GM19438 (cell line): ENCODE measurements at regions not wholly inside any gene's neighbourhood (a gene's known extent, or its start where the extent isn't known, plus 50 kb on each side); places are given as distances from the start of the nearest gene placed in this dataset.

Experiments
- ATAC-seq: cut with Tn5 transposase; IDR thresholded peaks from one replicate; pipeline ENCODE4 v1.9.1; 2021; ENCODE audit warnings: low read depth; ENCODE audit not compliant: unreplicated experiment

GRCh38 chr11:19661827-19662226 lies 50.8 kb upstream of the NAV2 start:
- ATAC-seq: no peak

- ATAC-seq: peak; percentile 100
These were observed 52.6 kb upstream of the NAV2 start for GRCh38 chr11:19660076-19660475.

- no peak for ATAC-seq
These were observed 53.1 kb upstream of the NAV2 start for GRCh38 chr11:19659529-19659928.

GRCh38 chr11:19658344-19658743 lies 54.3 kb upstream of the NAV2 start:
- no peak for ATAC-seq

- no peak for ATAC-seq
These were observed 56.5 kb upstream of the NAV2 start for GRCh38 chr11:19656140-19656541.

GRCh38 chr11:19652623-19653375 lies 59.8 kb upstream of the NAV2 start:
- ATAC-seq: no peak

GRCh38 chr11:19651653-19652052 lies 61.0 kb upstream of the NAV2 start:
- ATAC-seq: no peak

- no peak for ATAC-seq
These were observed 61.6 kb upstream of the NAV2 start for GRCh38 chr11:19651028-19651427.

- no peak for ATAC-seq
These were observed 62.2 kb upstream of the NAV2 start for GRCh38 chr11:19650467-19650866.

GRCh38 chr11:19649751-19650150 lies 62.9 kb upstream of the NAV2 start:
- ATAC-seq: no peak

GRCh38 chr11:19648321-19648720 lies 64.3 kb upstream of the NAV2 start:
- no peak for ATAC-seq

GRCh38 chr11:19647816-19648215 lies 64.8 kb upstream of the NAV2 start:
- no peak for ATAC-seq

GRCh38 chr11:19646921-19647320 lies 65.7 kb upstream of the NAV2 start:
- ATAC-seq: no peak

- no peak for ATAC-seq
These were observed 66.3 kb upstream of the NAV2 start for GRCh38 chr11:19646308-19646707.

- no peak for ATAC-seq
These were observed 68.3 kb upstream of the NAV2 start for GRCh38 chr11:19644316-19644715.

- no peak for ATAC-seq
These were observed 70.2 kb upstream of the NAV2 start for GRCh38 chr11:19642185-19643158.

GRCh38 chr11:19639603-19640105 lies 73.0 kb upstream of the NAV2 start:
- ATAC-seq: no peak

- no peak for ATAC-seq
These were observed 77.3 kb upstream of the NAV2 start for GRCh38 chr11:19635332-19635731.

GRCh38 chr11:19633276-19633675 lies 79.4 kb upstream of the NAV2 start:
- no peak for ATAC-seq

GRCh38 chr11:19632499-19632834 lies 80.2 kb upstream of the NAV2 start:
- no peak for ATAC-seq

GRCh38 chr11:19631712-19632498 lies 80.7 kb upstream of the NAV2 start:
- no peak for ATAC-seq
